Peyer's patch (tissue), 4 donors: ENCODE measurements at regions not wholly inside any gene's neighbourhood (a gene's known extent, or its start where the extent isn't known, plus 50 kb on each side); places are given as distances from the start of the nearest gene placed in this dataset.

ENCODE experiments used
- DNase-seq, 3 donors: peaks; one replicate each; pipeline ENCODE4 v3.0.0-alpha.2; 2017 to 2019
- H3K27ac ChIP-seq, 4 donors: fragments of 200-600 bp; sonication (generic); one replicate each; pipeline ENCODE4 v1.5.1; 2016 to 2019
- H3K27me3 ChIP-seq, 2 donors: fragments of 200-600 bp; sonication (generic); one replicate each; pipeline ENCODE4 v1.5.1; 2019
- H3K36me3 ChIP-seq, 3 donors: fragments of 200-600 bp; sonication (generic); one replicate each; pipeline ENCODE4 v1.5.1; 2016 to 2019
- H3K4me1 ChIP-seq, 4 donors: fragments of 200-600 bp; sonication (generic); one replicate each; pipeline ENCODE4 v1.5.1; 2016 to 2019
- H3K4me3 ChIP-seq, 4 donors: fragments of 200-600 bp; sonication (generic); 1 replicate in 3 of 4; 2 replicates in 1 of 4; pipeline ENCODE4 v1.5.1; 2016 to 2019; ENCODE audit warnings: mild to moderate bottlenecking in 1 of 4
- H3K9me3 ChIP-seq, 4 donors: fragments of 200-600 bp; sonication (generic); one replicate each; pipeline ENCODE4 v1.5.1; 2016 to 2019; ENCODE audit warnings: mild to moderate bottlenecking in 1 of 4
- POLR2A ChIP-seq, 2 donors: fragments of 450-650 bp; IDR thresholded peaks; one replicate each; pipeline ENCODE4 v1.5.1; 2017; ENCODE audit warnings: antibody characterized with exemption in 2 of 2, mild to moderate bottlenecking in 2 of 2, moderate library complexity in 2 of 2
- TF ChIP-seq, protein P1 (sequence below), 6 experiments: fragments of 450-650 bp in 4 of 6; fragments of 200-600 bp in 2 of 6; sonication (generic) in 1 of 6; IDR thresholded peaks; one replicate each; pipeline ENCODE4 v1.5.1; 2017 to 2019; ENCODE audit warnings: antibody characterized with exemption in 6 of 6, mild to moderate bottlenecking in 3 of 6, moderate library complexity in 1 of 6

DNA sequence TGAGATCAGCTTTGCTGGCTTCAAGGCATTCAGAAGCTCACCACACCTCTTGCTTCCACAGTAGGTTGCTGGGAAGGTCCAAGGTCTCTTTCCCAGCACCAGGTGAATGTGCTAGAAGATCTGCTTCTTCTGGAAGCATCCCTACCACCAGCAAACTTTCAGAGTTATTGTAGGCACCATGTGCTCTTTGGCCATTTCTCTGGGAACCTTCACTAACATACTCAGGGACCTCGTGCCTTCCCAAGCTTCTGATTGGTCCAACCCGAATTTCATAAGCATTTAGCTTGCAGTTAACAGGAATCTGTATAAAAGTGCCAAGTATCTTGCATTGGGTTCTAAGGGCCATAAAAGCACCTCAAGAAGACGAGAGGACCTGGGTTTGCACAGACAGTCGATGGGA, 86.5 kb upstream of the ARL4C start:
- no peak overlapping the region for H3K27ac ChIP-seq
- H3K27me3 ChIP-seq: no peaks in the 10 kb centered on the region
- TF ChIP-seq, protein P1, sequence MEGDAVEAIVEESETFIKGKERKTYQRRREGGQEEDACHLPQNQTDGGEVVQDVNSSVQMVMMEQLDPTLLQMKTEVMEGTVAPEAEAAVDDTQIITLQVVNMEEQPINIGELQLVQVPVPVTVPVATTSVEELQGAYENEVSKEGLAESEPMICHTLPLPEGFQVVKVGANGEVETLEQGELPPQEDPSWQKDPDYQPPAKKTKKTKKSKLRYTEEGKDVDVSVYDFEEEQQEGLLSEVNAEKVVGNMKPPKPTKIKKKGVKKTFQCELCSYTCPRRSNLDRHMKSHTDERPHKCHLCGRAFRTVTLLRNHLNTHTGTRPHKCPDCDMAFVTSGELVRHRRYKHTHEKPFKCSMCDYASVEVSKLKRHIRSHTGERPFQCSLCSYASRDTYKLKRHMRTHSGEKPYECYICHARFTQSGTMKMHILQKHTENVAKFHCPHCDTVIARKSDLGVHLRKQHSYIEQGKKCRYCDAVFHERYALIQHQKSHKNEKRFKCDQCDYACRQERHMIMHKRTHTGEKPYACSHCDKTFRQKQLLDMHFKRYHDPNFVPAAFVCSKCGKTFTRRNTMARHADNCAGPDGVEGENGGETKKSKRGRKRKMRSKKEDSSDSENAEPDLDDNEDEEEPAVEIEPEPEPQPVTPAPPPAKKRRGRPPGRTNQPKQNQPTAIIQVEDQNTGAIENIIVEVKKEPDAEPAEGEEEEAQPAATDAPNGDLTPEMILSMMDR (IDR thresholded peaks at IDR 0.05): no peak
- TF ChIP-seq POLR2A (IDR thresholded peaks at IDR 0.05): no peak
- no peaks in the 10 kb centered on the region for H3K4me1 ChIP-seq
- no peak overlapping the region for H3K4me3 ChIP-seq
- H3K36me3 ChIP-seq: no peaks in the 10 kb centered on the region
- no peak for DNase-seq
- no peaks in the 10 kb centered on the region for H3K9me3 ChIP-seq

DNA sequence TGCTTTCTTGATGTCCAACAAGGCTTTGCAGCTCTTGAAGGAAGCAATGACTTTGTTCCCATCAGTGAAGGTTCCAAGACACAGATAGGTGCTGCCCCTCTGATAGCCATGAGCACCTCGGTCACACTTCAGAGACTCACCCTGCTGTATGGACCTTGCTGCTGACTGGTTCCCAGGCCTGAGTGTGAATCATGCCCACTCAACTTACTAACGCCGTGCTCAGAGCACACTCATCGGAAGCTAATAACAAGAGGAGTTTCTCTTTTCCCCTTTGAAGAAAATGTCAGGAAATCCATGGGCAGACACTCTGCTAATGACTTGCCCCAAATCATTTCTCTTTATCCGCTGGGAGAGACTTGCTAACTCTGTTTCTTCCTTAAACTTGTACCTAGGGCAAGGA, 83.8 kb upstream of the ARL4C start:
- Histone ChIP-seq H3K27me3 (no peaks in the 10 kb centered on the region), H3K27ac (no peak overlapping the region), H3K4me1 (no peaks in the 10 kb centered on the region), H3K4me3 (no peak overlapping the region), H3K9me3 (no peaks in the 10 kb centered on the region), H3K36me3 (no peaks in the 10 kb centered on the region)
- no peak for DNase-seq
- TF ChIP-seq POLR2A (IDR thresholded peaks at IDR 0.05): no peak
- TF ChIP-seq, protein P1 (IDR thresholded peaks at IDR 0.05): no peak

DNA sequence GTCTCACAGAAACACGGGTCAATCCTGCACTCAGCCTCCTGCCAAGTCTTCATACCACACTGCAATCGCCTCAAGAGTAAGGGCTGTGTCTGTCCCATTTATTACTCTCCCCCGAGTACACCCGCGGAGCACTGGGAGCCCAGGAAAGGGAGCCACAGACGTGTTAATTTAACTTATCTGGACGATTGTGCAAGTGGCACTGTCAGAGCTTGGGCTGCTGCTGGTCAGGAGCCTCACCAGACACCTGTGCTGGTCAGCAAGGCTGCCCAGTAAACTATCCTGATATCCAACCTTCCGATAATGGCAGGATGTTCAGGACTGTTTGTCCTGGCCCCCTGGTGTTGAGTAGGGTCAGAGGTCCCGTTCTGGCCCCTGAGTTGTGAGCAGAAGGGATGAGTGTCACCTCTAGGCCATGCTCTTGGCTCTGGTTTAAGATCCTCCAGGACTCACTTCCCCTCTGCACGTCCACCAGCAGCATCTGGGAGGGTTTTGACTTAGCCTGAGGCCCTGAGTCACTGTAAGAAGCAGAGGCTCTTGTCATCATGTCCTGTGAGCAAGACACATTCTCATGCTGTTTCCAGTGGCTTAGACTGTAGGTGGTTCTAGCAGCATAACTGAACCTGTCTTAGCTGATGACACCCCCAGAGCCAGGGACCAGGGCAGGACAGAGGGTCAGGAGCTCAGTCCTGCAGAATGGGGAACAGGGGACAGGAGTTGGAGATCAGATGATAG, 82.5 kb upstream of the ARL4C start:
- TF ChIP-seq, protein P1 (IDR thresholded peaks at IDR 0.05): no peak
- no peak for TF ChIP-seq POLR2A (IDR thresholded peaks at IDR 0.05)
- no peaks in the 10 kb centered on the region for H3K27me3 ChIP-seq
- no peak for DNase-seq
- H3K9me3 ChIP-seq: no peaks in the 10 kb centered on the region
- H3K4me1 ChIP-seq: no peaks in the 10 kb centered on the region
- no peak overlapping the region for H3K4me3 ChIP-seq
- H3K27ac ChIP-seq: no peak overlapping the region
- H3K36me3 ChIP-seq: no peaks in the 10 kb centered on the region

DNA sequence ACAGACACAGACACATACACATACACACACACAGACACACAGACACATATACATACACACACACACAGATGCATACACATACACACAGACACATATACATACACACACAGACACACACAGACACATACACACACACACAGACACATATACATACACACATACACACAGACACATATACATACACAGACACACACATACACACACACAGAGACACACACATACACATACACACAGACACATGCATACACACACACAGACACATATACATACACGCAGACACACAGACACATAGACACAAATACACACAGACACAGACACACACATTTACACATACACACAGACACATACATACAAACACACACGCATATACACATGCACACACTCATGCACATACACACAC, 81.5 kb upstream of the ARL4C start:
- Histone ChIP-seq H3K4me3 (no peak overlapping the region), H3K9me3 (no peaks in the 10 kb centered on the region), H3K4me1 (no peaks in the 10 kb centered on the region), H3K27me3 (no peaks in the 10 kb centered on the region), H3K27ac (no peak overlapping the region), H3K36me3 (no peaks in the 10 kb centered on the region)
- DNase-seq: no peak
- TF ChIP-seq, protein P1 (IDR thresholded peaks at IDR 0.05): no peak
- no peak for TF ChIP-seq POLR2A (IDR thresholded peaks at IDR 0.05)

DNA sequence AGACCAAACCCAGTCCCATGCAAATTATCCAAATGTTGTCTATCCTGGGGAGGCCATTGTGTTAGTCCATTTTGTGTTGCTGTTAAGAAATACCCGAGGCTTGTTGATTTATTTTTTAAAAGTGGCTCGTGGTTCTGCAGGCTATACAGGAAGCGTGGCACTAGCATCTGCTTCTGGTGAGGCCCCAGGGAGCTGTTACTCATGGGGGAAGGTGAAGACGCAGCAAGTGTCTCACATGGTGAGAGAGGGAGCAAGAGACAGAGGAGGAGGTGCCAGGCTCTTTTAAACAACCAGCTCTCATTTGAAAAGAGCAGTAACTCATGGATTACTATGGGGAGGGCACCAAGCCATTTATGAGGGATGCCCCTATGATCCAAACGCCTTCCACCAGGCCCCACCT, 80.3 kb upstream of the ARL4C start:
- no peak for DNase-seq
- Histone ChIP-seq H3K9me3 (no peaks in the 10 kb centered on the region), H3K27me3 (no peaks in the 10 kb centered on the region), H3K36me3 (no peaks in the 10 kb centered on the region), H3K4me1 (no peaks in the 10 kb centered on the region), H3K4me3 (no peak overlapping the region), H3K27ac (no peak overlapping the region)
- TF ChIP-seq POLR2A (IDR thresholded peaks at IDR 0.05): no peak
- TF ChIP-seq, protein P1 (IDR thresholded peaks at IDR 0.05): no peak
